Neural cell (in vitro differentiated cells): ENCODE measurements at regions not wholly inside any gene's neighbourhood (a gene's known extent, or its start where the extent isn't known, plus 50 kb on each side); places are given as distances from the start of the nearest gene placed in this dataset.

Source experiments
- H2AFZ ChIP-seq: fragments of 200-600, 300-800 bp; sonication (generic), shearing (Covaris generic); 2 replicates; pipeline ENCODE4 v1.6.0; 2014; ENCODE audit warnings: low read depth, mild to moderate bottlenecking, antibody characterized with exemption, low read length, moderate library complexity
- H3F3A ChIP-seq: fragments of 200-600 bp; shearing (Covaris generic); 2 replicates; pipeline ENCODE4 v1.6.1; 2016; ENCODE audit warnings: mild to moderate bottlenecking, moderate library complexity, mixed read lengths, antibody characterized with exemption, low read length; ENCODE audit not compliant: insufficient read depth, poor library complexity, severe bottlenecking
- H3K27ac ChIP-seq: fragments of 200-600, 300-800 bp; sonication (generic), shearing (Covaris generic); 2 replicates; pipeline ENCODE4 v1.5.1; 2014; ENCODE audit warnings: mild to moderate bottlenecking, low read length, moderate library complexity
- H3K27me3 ChIP-seq: fragments of 300-800, 200-600 bp; sonication (generic), shearing (Covaris generic); 2 replicates; pipeline ENCODE4 v1.6.0; 2014; ENCODE audit warnings: mild to moderate bottlenecking, low read depth, low read length, moderate library complexity; ENCODE audit not compliant: insufficient read depth
- H3K36me3 ChIP-seq: fragments of 300-800, 200-600 bp; sonication (generic), shearing (Covaris generic); 2 replicates; pipeline ENCODE4 v1.5.1; 2014; ENCODE audit warnings: mild to moderate bottlenecking, antibody characterized with exemption, low read length, moderate library complexity; ENCODE audit not compliant: insufficient read depth
- H3K4me2 ChIP-seq: fragments of 300-800, 200-600 bp; sonication (generic), shearing (Covaris generic); 2 replicates; pipeline ENCODE4 v1.6.0; 2014; ENCODE audit warnings: mild to moderate bottlenecking, low read length
- H3K4me3 ChIP-seq: fragments of 300-800, 200-600 bp; sonication (generic), shearing (Covaris generic); 2 replicates; pipeline ENCODE4 v1.5.1; 2014; ENCODE audit warnings: mild to moderate bottlenecking, low read length, moderate library complexity
- H3K79me2 ChIP-seq: fragments of 200-600 bp; shearing (Covaris generic); replicated peaks from 2 replicates; pipeline ENCODE4 v1.6.0; 2014; ENCODE audit warnings: mild to moderate bottlenecking, low read length, moderate library complexity; ENCODE audit not compliant: insufficient read depth
- H3K9ac ChIP-seq: fragments of 300-800, 200-600 bp; sonication (generic), shearing (Covaris generic); 2 replicates; pipeline ENCODE4 v1.6.1; 2016; ENCODE audit warnings: mild to moderate bottlenecking, low read length, mixed read lengths
- H3K9me2 ChIP-seq: fragments of 200-600 bp; shearing (Covaris generic); 2 replicates; pipeline ENCODE4 v1.6.1; 2016; ENCODE audit warnings: mild to moderate bottlenecking, low read length, mixed read lengths; ENCODE audit not compliant: insufficient read depth
- H3K9me3 ChIP-seq: fragments of 200-600, 300-800 bp; sonication (generic), shearing (Covaris generic); 2 replicates; pipeline ENCODE4 v1.6.1; 2016; ENCODE audit warnings: mild to moderate bottlenecking, mixed run types, low read length, moderate library complexity, mixed read lengths
- H4K20me1 ChIP-seq: fragments of 200-600 bp; shearing (Covaris generic); 2 replicates; pipeline ENCODE4 v1.6.1; 2016; ENCODE audit warnings: mild to moderate bottlenecking, mixed run types; ENCODE audit not compliant: insufficient read depth
- CTCF ChIP-seq: fragments of 450-650 bp; IDR thresholded peaks from 2 replicates; pipeline ENCODE4 v1.5.1; 2014; ENCODE audit warnings: antibody characterized with exemption, mild to moderate bottlenecking, moderate library complexity; ENCODE audit not compliant: poor library complexity, severe bottlenecking
- EP300 ChIP-seq: fragments of 450-650 bp; conservative IDR thresholded peaks from 2 replicates; pipeline ENCODE4 v1.6.1; 2014; ENCODE audit warnings: antibody characterized with exemption, mild to moderate bottlenecking, moderate library complexity; ENCODE audit not compliant: poor library complexity, severe bottlenecking
- EZH2 ChIP-seq: fragments of 200-600, 300-800 bp; shearing (Covaris generic), sonication (generic); IDR thresholded peaks from 2 replicates; pipeline ENCODE4 v1.6.1; 2014; ENCODE audit warnings: antibody characterized with exemption, low read length, borderline replicate concordance, mild to moderate bottlenecking; ENCODE audit not compliant: insufficient read depth, poor library complexity, severe bottlenecking
- MXI1 ChIP-seq: fragments of 450-650 bp; conservative IDR thresholded peaks from 2 replicates; pipeline ENCODE4 v1.6.1; 2014; ENCODE audit warnings: antibody characterized with exemption, mild to moderate bottlenecking; ENCODE audit not compliant: poor library complexity, severe bottlenecking
- POLR2AphosphoS5 ChIP-seq: IDR thresholded peaks from 2 replicates; pipeline ENCODE4 v1.6.1; 2012
- RAD21 ChIP-seq: fragments of 450-650 bp; conservative IDR thresholded peaks from 2 replicates; pipeline ENCODE4 v1.6.1; 2014; ENCODE audit warnings: antibody characterized with exemption, mild to moderate bottlenecking, moderate library complexity
- REST ChIP-seq: IDR thresholded peaks from 2 replicates; pipeline ENCODE4 v1.6.1; 2012; ENCODE audit warnings: borderline replicate concordance
- SMC3 ChIP-seq: fragments of 450-650 bp; conservative IDR thresholded peaks from 2 replicates; pipeline ENCODE4 v1.6.1; 2014; ENCODE audit warnings: antibody characterized with exemption, mild to moderate bottlenecking, moderate library complexity; ENCODE audit not compliant: poor library complexity
- TAF1 ChIP-seq: IDR thresholded peaks from 2 replicates; pipeline ENCODE4 v1.6.1; 2012; ENCODE audit warnings: low read depth

- no peak overlapping the region for H3K4me2 ChIP-seq
- H4K20me1 ChIP-seq, result no peaks in the 10 kb centered on the region
- H3F3A ChIP-seq, result no peaks in the 10 kb centered on the region
- H3K79me2 ChIP-seq, result no peaks in the 10 kb centered on the region
- TF ChIP-seq TAF1 (no peak), POLR2AphosphoS5 (no peak), CTCF (no peak), EZH2 (no peak), EP300 (no peak), REST (no peak), RAD21 (no peak), SMC3 (no peak), MXI1 (no peak)
- H3K27me3 ChIP-seq, result no peaks in the 10 kb centered on the region
- H3K27ac ChIP-seq, result no peak overlapping the region
- H3K9ac ChIP-seq, result no peak overlapping the region
- H2AFZ ChIP-seq, result no peak overlapping the region
- no peaks in the 10 kb centered on the region for H3K9me3 ChIP-seq
- no peaks in the 10 kb centered on the region for H3K36me3 ChIP-seq
- no peaks in the 10 kb centered on the region for H3K9me2 ChIP-seq
- H3K4me3 ChIP-seq, result no peak overlapping the region
These were observed 95.7 kb upstream of the VANGL1 start for GRCh38 chr1:115545791-115546733.

GRCh38 chr1:115545096-115545720 lies 96.6 kb upstream of the VANGL1 start:
- H2AFZ ChIP-seq, result no peak overlapping the region
- H3K9me3 ChIP-seq, result no peaks in the 10 kb centered on the region
- no peaks in the 10 kb centered on the region for H3K9me2 ChIP-seq
- no peaks in the 10 kb centered on the region for H4K20me1 ChIP-seq
- H3K36me3 ChIP-seq, result no peaks in the 10 kb centered on the region
- no peaks in the 10 kb centered on the region for H3K79me2 ChIP-seq
- no peak overlapping the region for H3K4me3 ChIP-seq
- no peak overlapping the region for H3K27ac ChIP-seq
- no peaks in the 10 kb centered on the region for H3F3A ChIP-seq
- H3K27me3 ChIP-seq, result no peaks in the 10 kb centered on the region
- H3K4me2 ChIP-seq, result no peak overlapping the region
- TF ChIP-seq SMC3, result no peak
- TF ChIP-seq RAD21, result no peak
- TF ChIP-seq EZH2, result no peak
- TF ChIP-seq MXI1, result no peak
- no peak overlapping the region for H3K9ac ChIP-seq
